ENCODE measurements at regions not wholly inside any gene's neighbourhood (a gene's known extent, or its start where the extent isn't known, plus 50 kb on each side); places are given as distances from the start of the nearest gene placed in this dataset.

- no peak for DNase-seq (ENCODE audit: low spot score)
- intact Hi-C loops (cut with DNase I) = no loop called here
- Histone ChIP-seq H3K9me3 (no peaks in the 10 kb centered on the region), H3K36me3 (no peaks in the 10 kb centered on the region), H3K4me3 (no peak overlapping the region), H3K4me1 (replicated peaks) (no peaks in the 10 kb centered on the region), H3K27me3 (replicated peaks; ENCODE audit: insufficient read depth) (no peaks in the 10 kb centered on the region), H3K27ac (no peak overlapping the region)
- TF ChIP-seq POLR2AphosphoS5 (IDR thresholded peaks at IDR 0.05) = no peak
- no peak for TF ChIP-seq POLR2A (IDR thresholded peaks at IDR 0.05)
- no peak for TF ChIP-seq CTCF (IDR thresholded peaks at IDR 0.05)
- WGBS = 38% methylated on average over 2 of the region's 2 CpGs
Measured at GRCh38 chr16:5461574-5461973, 364.0 kb upstream of the EEF2KMT start.

- TF ChIP-seq POLR2A (IDR thresholded peaks at IDR 0.05) (no peak), POLR2AphosphoS5 (IDR thresholded peaks at IDR 0.05) (no peak), CTCF (IDR thresholded peaks at IDR 0.05) (no peak)
- intact Hi-C loops (cut with DNase I) = no loop called here
- Histone ChIP-seq H3K4me1 (replicated peaks) (no peaks in the 10 kb centered on the region), H3K27ac (no peak overlapping the region), H3K4me3 (no peak overlapping the region), H3K36me3 (no peaks in the 10 kb centered on the region), H3K9me3 (no peaks in the 10 kb centered on the region), H3K27me3 (replicated peaks; ENCODE audit: insufficient read depth) (no peaks in the 10 kb centered on the region)
- DNase-seq (ENCODE audit: low spot score) = no peak
- 52% methylated on average over 8 of the region's 8 CpGs for WGBS
Measured at GRCh38 chr16:5461141-5461540, 363.5 kb upstream of the EEF2KMT start.

- TF ChIP-seq POLR2A (IDR thresholded peaks at IDR 0.05) = no peak
- Histone ChIP-seq H3K36me3 (no peaks in the 10 kb centered on the region), H3K4me1 (replicated peaks) (no peaks in the 10 kb centered on the region), H3K9me3 (no peaks in the 10 kb centered on the region), H3K27me3 (replicated peaks; ENCODE audit: insufficient read depth) (no peaks in the 10 kb centered on the region), H3K4me3 (no peak overlapping the region), H3K27ac (no peak overlapping the region)
- intact Hi-C loops (cut with DNase I) = no loop called here
- DNase-seq (ENCODE audit: low spot score) = no peak
- WGBS = 75% methylated on average over 8 of the region's 8 CpGs
Measured at GRCh38 chr16:5460701-5461100, 363.1 kb upstream of the EEF2KMT start.

- H3K36me3 ChIP-seq = no peaks in the 10 kb centered on the region
- H3K27ac ChIP-seq = no peak overlapping the region
- 85% methylated on average over 6 of the region's 6 CpGs for WGBS
- no peak overlapping the region for H3K4me3 ChIP-seq
- no peaks in the 10 kb centered on the region for H3K9me3 ChIP-seq
- H3K4me1 ChIP-seq (replicated peaks) = no peaks in the 10 kb centered on the region
- no peak for TF ChIP-seq POLR2AphosphoS5 (IDR thresholded peaks at IDR 0.05)
- no peak for TF ChIP-seq POLR2A (IDR thresholded peaks at IDR 0.05)
- no peak for TF ChIP-seq CTCF (IDR thresholded peaks at IDR 0.05)
- DNase-seq (ENCODE audit: low spot score) = no peak
- no peaks in the 10 kb centered on the region for H3K27me3 ChIP-seq (replicated peaks; ENCODE audit: insufficient read depth)
- intact Hi-C loops (cut with DNase I) = no loop called here
Measured at GRCh38 chr16:5459863-5460262, 362.3 kb upstream of the EEF2KMT start.

GRCh38 chr16:5455110-5455509 lies 357.5 kb upstream of the EEF2KMT start:
- H3K36me3 ChIP-seq = no peaks in the 10 kb centered on the region
- no peak for DNase-seq (ENCODE audit: low spot score)
- H3K27ac ChIP-seq = no peak overlapping the region
- intact Hi-C loops (cut with DNase I) = no loop called here
- H3K4me3 ChIP-seq = no peak overlapping the region
- H3K27me3 ChIP-seq (replicated peaks; ENCODE audit: insufficient read depth) = no peaks in the 10 kb centered on the region
- no peaks in the 10 kb centered on the region for H3K4me1 ChIP-seq (replicated peaks)
- TF ChIP-seq POLR2A (IDR thresholded peaks at IDR 0.05) (no peak), CTCF (IDR thresholded peaks at IDR 0.05) (no peak), POLR2AphosphoS5 (IDR thresholded peaks at IDR 0.05) (no peak)
- 83% methylated on average over 1 of the region's 1 CpG for WGBS
- H3K9me3 ChIP-seq = no peaks in the 10 kb centered on the region
